Erythroblast (primary cell): ENCODE measurements at regions not wholly inside any gene's neighbourhood (a gene's known extent, or its start where the extent isn't known, plus 50 kb on each side); places are given as distances from the start of the nearest gene placed in this dataset.

Experiments used
- GATA1 ChIP-seq: IDR thresholded peaks from 2 replicates; pipeline ENCODE4 v1.6.1; 2011; ENCODE audit warnings: low read depth, mild to moderate bottlenecking, control low read depth, low read length, moderate library complexity
- POLR2A ChIP-seq: IDR thresholded peaks from 2 replicates; pipeline ENCODE4 v1.6.1; 2011; ENCODE audit warnings: mild to moderate bottlenecking, low read length

DNA sequence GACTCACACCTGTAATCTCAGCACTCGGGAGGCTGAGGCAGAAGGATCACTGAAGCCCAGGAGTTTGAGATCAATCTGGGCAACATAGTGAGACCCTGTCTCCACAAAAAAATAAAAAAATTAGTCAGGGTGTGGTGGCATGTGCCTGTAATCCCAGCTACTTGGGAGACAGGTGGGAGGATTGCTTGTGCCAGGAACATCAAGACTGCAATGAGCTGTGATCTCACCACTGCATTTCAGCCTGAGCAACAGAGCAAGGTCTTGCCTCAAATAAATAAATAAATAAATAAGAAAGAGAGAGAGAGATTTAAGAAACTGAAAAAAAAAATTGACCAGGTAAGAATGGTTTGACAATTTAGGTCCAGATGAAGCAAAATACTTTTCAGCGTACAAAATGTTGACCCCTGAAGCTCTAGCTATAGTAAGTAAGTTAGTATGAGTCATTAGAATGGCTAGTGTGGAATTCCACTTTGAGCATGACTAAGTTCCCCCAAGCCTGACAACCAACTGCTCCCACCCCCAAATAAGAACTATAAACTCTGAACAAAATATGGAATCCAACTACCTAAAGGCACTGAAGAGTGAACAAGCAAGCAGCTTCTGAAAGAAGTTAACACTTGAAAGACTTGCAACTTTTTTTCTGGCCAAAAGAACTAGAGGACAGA, 217.8 kb upstream of the TLE4 start:
- TF ChIP-seq POLR2A (no peak), GATA1 (no peak)
